RKO (cell line): ENCODE measurements at regions not wholly inside any gene's neighbourhood (a gene's known extent, or its start where the extent isn't known, plus 50 kb on each side); places are given as distances from the start of the nearest gene placed in this dataset.

ENCODE experiments used
- DNase-seq: peaks from one replicate; pipeline ENCODE4 v3.0.0-alpha.2; 2016; ENCODE audit warnings: low spot score

DNA sequence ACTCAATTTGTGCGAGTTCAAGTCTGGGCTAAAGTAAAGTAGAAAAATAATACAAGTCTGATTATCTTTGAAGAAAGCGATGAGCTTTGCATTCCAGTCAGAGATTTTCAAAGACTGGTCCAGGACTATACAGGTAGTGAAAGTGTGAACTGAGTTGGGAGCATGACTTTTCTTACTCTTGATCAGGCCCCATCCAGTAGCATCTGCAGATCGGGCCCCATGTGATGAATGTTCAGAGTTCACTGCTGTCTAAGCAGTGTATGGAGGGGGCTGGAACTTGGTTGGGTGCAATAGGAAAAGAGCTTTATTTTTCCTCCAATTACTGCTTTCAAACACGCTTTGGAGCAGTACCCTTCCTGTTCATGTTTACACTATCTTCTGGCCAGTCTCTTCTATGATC lies 747.4 kb upstream of the ID2 start:
- no peak for DNase-seq

GRCh38 chr2:7937082-7937481 lies 744.8 kb upstream of the ID2 start:
- no peak for DNase-seq

DNA sequence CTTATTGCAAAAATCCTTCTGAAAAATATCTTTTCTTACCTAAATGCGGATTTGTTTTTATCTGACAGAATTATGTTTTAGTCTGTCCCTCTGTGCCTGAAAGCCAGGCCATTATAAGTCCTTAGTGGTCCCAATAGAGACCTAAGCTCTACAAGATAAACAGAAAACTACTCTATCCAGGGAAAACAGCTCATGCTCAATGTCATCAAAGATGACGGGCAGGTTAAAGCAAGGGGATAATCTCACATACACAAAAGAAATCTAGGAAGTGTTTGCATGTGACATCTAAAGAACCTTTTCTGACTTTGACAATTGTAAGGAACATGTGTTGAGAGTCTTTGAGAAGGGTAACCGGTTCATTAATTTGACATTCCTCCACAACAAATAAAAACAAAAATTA lies 741.1 kb upstream of the ID2 start:
- DNase-seq: no peak

DNA sequence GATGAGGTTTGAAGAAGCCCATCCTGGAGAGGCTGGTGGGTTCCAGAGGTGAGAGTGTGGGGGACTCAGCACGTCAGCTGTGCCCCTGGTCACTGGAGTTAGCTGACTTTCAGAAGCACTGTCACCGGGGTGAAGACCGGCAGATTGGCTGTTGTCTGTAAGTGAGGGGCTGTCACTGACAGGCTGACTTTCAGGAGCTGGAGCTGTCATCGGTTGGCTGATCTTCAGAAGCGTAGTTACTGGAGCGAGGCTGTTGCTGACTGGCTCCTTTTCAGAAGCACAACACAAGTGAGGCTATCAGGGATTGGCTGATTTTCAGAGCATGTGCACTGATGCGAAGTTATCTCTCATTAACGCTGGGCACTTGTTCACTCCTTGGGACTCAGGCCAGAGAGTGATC lies 738.4 kb upstream of the ID2 start:
- no peak for DNase-seq

DNA sequence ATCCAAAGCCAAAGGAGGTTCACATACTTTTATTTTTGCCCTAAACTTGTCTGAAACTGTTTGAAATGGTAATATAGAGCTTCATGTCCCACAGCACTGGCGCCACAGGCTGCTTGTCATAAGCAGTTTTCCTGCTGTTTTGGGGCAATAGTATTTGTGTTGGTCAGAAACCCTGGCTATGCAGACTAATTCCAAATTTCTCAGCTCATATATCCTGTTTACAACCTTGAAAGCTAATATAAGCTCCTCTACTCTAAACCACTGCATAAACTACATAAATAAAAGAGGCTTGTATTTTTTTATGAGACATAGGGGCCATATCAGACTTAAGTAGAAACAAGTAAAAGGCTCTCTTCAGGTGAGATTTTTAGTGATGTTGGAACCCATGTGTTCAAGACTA lies 736.8 kb upstream of the ID2 start:
- no peak for DNase-seq

DNA sequence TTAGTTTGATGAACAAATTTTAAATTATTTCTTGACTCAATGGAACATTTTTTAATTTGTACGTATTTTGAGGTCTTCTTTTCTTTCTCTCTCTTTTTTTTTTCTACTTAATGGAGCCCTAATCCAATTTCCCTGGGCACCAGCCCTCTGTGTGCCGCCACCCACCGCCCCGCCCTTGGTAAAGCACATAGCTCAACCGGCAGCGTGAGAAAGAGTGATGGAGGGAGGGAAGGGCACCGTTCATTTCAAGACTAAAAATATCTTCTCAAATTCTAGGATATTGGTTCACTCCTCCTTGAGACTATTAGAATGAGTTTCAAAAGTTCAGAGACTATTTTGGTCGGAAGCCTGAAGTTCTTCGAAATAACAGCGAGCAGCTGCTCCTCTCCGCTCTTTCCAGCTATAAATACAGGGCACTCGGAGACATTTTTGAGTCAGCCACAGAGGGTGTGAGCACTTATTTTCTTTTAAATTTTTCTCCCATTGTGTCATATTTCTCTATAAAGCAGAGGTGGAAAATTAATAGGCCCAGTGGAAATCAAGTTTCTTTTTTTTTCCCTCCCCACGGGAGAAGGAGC lies 731.7 kb upstream of the ID2 start:
- no peak for DNase-seq

DNA sequence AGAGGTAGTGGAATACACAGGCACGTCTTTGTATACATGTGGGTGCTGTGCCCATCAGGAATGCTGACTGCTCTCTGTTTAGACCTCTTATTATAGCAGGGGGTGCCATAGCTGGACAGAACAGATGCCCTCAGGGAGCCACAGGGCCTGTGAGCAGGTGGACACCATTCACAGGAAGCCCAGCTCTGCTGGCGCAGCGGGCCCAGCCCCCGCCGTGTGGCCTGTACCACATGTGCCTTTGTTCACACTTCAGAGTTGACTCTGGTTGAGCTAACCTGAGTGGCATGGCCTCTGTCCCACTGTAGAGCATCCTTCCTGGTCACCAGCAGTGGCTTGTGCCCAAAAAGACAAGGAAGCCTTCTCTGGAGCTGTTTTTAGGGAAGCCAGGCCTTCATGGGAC lies 730.9 kb upstream of the ID2 start:
- DNase-seq: no peak

DNA sequence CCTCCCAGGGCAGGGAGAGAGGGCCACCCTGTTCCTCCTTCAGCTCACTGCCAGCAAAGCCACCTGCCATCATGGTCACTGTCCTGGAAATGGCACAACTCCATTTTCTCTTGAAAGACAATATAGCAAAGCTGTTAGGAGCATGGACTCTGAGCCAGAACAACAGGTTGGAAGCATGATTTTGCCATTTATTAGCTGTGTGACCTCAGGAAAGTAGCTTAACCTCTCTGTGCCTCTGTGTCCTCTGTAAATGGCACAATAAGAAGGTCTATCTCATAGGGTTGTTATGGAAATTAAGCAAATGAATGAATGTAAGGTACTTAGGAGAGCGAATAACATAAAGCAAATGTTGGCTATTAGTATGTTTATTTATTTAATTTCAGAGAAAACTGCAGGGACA lies 730.4 kb upstream of the ID2 start:
- DNase-seq: no peak

DNA sequence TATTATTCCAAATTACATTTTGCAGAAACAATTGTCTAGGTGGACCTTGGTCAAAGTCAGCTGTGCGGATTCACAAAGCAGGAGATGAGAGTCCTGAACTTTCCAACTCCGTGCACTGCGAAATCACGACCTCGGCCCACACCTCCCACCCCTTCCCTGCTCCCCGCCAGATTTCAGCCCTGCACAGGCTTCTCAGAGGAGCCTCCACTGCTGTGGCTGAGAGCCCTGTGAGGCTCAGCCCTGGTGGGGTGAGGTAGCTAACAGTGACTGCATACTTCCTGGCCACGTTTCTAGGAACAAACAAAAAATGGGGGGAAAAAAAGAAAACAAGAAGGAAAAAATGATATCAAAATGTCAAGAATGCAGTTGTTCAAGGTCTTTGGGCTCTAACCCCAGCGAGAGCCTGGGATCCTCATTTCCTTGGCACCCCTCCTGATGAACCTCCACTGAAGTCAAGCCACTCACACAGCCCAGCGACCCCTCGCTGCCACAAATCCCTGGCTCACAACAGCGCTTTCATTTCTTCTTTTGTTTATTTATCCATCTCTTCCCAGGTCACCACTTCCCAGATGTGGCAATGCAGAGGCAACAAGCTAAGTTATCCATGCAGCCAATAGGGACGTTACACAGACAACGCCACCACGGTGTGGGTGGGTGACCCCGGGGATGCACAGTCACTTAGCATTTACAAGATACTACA lies 729.7 kb upstream of the ID2 start:
- no peak for DNase-seq

GRCh38 chr2:7953195-7953594 lies 728.7 kb upstream of the ID2 start:
- no peak for DNase-seq

DNA sequence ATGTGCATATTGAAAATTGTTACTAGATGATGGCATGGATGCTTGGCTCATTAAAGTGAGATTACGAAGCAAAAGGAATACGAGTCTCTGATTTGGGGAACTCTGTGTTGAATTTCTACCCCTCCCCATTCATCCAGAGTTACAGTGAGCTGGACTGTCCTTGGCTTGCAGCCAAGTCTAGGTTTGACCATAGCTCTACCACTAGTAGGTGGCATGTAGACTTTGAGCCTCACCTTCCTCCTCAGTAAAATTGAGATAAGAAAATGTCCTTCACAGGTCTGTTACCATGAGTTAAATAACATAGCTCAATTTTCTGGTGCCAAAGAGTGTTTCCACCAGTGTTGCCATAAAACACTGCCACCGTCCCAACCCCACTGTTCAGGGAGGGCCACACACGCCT lies 727.6 kb upstream of the ID2 start:
- DNase-seq: no peak

GRCh38 chr2:7956126-7956689 lies 725.6 kb upstream of the ID2 start:
- DNase-seq: no peak

DNA sequence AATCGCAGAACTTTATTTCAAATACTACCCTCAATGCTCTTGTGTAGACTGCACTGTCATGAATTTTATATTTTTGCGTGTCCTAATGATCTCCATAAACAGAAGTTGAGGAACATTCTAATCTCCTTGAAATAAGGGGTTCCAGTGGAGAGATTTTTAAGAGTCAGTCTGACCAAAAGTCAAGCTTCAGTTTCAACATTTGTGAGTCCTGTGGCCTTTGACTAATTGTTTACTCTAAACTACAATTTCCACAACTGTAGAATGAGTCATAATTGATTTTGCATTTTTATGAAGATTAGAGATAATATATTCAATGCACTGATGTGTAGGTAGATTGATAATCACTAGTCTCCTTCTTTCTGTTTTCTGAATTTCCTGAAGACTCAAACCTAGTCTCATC lies 720.3 kb upstream of the ID2 start:
- DNase-seq: no peak

- no peak for DNase-seq
Measured at GRCh38 chr2:7962161-7962560, 719.7 kb upstream of the ID2 start.

- no peak for DNase-seq
Measured at GRCh38 chr2:7963787-7964186, 718.1 kb upstream of the ID2 start.

DNA sequence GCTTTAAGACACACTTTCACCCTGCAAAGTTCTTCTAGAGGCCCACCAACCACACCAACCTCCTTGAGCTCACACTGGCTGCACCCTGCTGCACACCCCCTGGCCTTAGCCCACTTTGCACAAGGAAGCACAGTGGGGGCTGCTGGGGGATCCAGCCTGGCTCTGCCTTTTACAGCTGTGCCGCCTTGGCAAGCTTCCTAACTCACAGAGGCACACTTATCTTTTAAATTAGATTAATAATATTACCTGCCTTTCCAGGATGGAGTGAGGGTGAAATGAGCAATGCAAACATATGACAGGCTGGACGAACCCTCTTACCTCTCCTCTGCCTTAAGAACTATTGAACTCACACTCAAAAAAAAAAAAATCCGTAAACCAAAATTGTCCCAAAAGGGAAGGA lies 715.8 kb upstream of the ID2 start:
- no peak for DNase-seq

- no peak for DNase-seq
Measured at GRCh38 chr2:7967707-7968405, 714.0 kb upstream of the ID2 start.

DNA sequence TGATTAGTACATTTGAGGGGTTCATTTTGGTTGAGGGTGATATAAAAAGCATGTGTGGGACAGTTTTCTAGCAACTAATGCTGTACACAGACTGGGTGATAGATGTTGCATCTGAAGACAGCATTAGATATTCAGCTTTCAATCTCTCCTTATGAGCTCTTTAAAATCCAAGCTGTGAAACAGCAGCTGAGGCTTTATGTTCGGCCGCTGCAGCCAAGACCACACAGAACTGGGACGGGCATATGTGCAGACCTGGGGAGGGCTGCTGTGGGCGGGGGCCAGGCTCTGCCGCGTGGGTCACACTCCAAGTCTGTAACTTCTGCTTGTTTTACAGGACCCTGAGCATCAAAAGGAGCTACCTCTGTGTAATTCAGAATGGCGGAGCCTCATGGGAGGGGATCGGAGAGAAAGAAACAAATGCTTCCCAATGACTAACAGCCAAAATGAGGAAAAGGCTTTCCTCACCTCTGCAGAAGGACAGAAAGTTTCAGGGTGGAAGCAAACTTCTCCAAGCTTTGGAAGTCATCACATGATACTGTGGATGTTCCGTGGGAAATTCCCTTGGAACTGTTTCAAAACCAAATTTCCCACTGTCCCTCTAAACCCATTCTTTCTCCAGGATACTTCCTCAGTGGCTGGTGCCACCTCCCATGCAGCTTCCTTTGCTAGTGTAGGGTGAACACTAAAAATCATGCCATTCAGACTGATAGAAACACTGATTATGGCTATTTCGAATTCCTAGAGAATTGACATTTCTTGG lies 711.9 kb upstream of the ID2 start:
- no peak for DNase-seq

GRCh38 chr2:7971248-7971647 lies 710.6 kb upstream of the ID2 start:
- DNase-seq: no peak

DNA sequence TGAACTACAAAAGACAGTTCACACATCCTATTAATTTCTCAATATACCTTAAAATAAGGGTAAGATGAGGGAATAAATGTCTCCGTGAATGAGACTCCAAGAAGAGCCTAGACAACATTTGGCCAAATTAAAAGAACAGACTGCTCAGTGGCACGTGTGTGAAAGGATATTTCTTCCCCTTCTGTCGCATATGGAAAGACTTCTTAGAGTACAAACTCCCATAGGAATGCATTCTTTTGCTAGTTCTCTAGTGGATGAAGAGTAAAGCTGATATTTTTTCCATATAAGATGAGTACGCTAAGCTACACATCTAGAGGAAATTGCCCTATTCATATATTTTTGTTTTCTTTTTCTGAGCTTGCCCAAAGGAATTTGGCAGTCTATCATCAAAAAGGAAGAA lies 710.0 kb upstream of the ID2 start:
- no peak for DNase-seq

GRCh38 chr2:7972670-7973069 lies 709.2 kb upstream of the ID2 start:
- no peak for DNase-seq

- DNase-seq: no peak
Measured at GRCh38 chr2:7973801-7974480, 707.9 kb upstream of the ID2 start.
